ENCODE measurements at regions not wholly inside any gene's neighbourhood (a gene's known extent, or its start where the extent isn't known, plus 50 kb on each side); places are given as distances from the start of the nearest gene placed in this dataset.

GRCh38 chr2:15721411-15722067, 129.9 kb downstream of the DDX1 start:
- Histone ChIP-seq H3K27me3 (replicated peaks; ENCODE audit: insufficient read depth) (no peaks in the 10 kb centered on the region), H3K4me3 (no peak overlapping the region), H3K27ac (no peak overlapping the region), H3K36me3 (no peaks in the 10 kb centered on the region), H3K4me1 (ENCODE audit: control insufficient read depth in 1 of 2, low read depth in 2 of 2) (no peaks in the 10 kb centered on the region), H3K9me3 (no peaks in the 10 kb centered on the region)
- DNase-seq (ENCODE audit: low spot score) = no peak
- TF ChIP-seq CTCF (IDR thresholded peaks at IDR 0.05) = no peak
- no peak for ATAC-seq (ENCODE audit: insufficient number of reproducible peaks, low FRiP score, low read depth)

GRCh38 chr2:15722980-15723379, 131.3 kb downstream of the DDX1 start:
- DNase-seq (ENCODE audit: low spot score) (no peak), ATAC-seq (ENCODE audit: insufficient number of reproducible peaks, low FRiP score, low read depth) (no peak)
- H3K36me3 ChIP-seq = no peaks in the 10 kb centered on the region
- H3K9me3 ChIP-seq = no peaks in the 10 kb centered on the region
- TF ChIP-seq CTCF (IDR thresholded peaks at IDR 0.05) = no peak
- no peak overlapping the region for H3K27ac ChIP-seq
- H3K4me3 ChIP-seq = no peak overlapping the region
- H3K27me3 ChIP-seq (replicated peaks; ENCODE audit: insufficient read depth) = no peaks in the 10 kb centered on the region
- no peaks in the 10 kb centered on the region for H3K4me1 ChIP-seq (ENCODE audit: control insufficient read depth in 1 of 2, low read depth in 2 of 2)

GRCh38 chr2:15724235-15724634, 132.6 kb downstream of the DDX1 start:
- Histone ChIP-seq H3K4me1 (ENCODE audit: control insufficient read depth in 1 of 2, low read depth in 2 of 2) (no peaks in the 10 kb centered on the region), H3K4me3 (no peak overlapping the region), H3K27ac (no peak overlapping the region), H3K36me3 (no peaks in the 10 kb centered on the region), H3K27me3 (replicated peaks; ENCODE audit: insufficient read depth) (no peaks in the 10 kb centered on the region), H3K9me3 (no peaks in the 10 kb centered on the region)
- ATAC-seq (ENCODE audit: insufficient number of reproducible peaks, low FRiP score, low read depth) = no peak
- no peak for DNase-seq (ENCODE audit: low spot score)
- TF ChIP-seq CTCF (IDR thresholded peaks at IDR 0.05) = no peak

- ATAC-seq (ENCODE audit: insufficient number of reproducible peaks, low FRiP score, low read depth) = no peak
- H3K4me1 ChIP-seq (ENCODE audit: control insufficient read depth in 1 of 2, low read depth in 2 of 2) = peaks cover 1 to 3% of the 10 kb centered on the region in 2 donors
- no peak overlapping the region for H3K27ac ChIP-seq
- no peaks in the 10 kb centered on the region for H3K27me3 ChIP-seq (replicated peaks; ENCODE audit: insufficient read depth)
- H3K36me3 ChIP-seq = no peaks in the 10 kb centered on the region
- TF ChIP-seq CTCF (IDR thresholded peaks at IDR 0.05) = no peak
- no peak for DNase-seq (ENCODE audit: low spot score)
- no peaks in the 10 kb centered on the region for H3K9me3 ChIP-seq
- H3K4me3 ChIP-seq = no peak overlapping the region
These were observed 133.6 kb downstream of the DDX1 start for GRCh38 chr2:15725101-15725781.

GRCh38 chr2:15725782-15726112, 134.1 kb downstream of the DDX1 start:
- no peak for DNase-seq (ENCODE audit: low spot score)
- no peak for TF ChIP-seq CTCF (IDR thresholded peaks at IDR 0.05)
- H3K27me3 ChIP-seq (replicated peaks; ENCODE audit: insufficient read depth) = no peaks in the 10 kb centered on the region

More at GRCh38 chr2:15725782-15726112, 134.1 kb downstream of the DDX1 start:
- Histone ChIP-seq H3K4me3 (no peak overlapping the region), H3K4me1 (ENCODE audit: control insufficient read depth in 1 of 2, low read depth in 2 of 2) (peaks cover 6 to 8% of the 10 kb centered on the region in 2 donors), H3K36me3 (no peaks in the 10 kb centered on the region), H3K9me3 (no peaks in the 10 kb centered on the region), H3K27ac (no peak overlapping the region)
- no peak for ATAC-seq (ENCODE audit: insufficient number of reproducible peaks, low FRiP score, low read depth)

Measured in thoracic aorta (tissue), 2 donors.